Fibroblast of villous mesenchyme (primary cell): ENCODE measurements at regions not wholly inside any gene's neighbourhood (a gene's known extent, or its start where the extent isn't known, plus 50 kb on each side); places are given as distances from the start of the nearest gene placed in this dataset.
"Not testable (repeated sequence)": the region's sequence is repeated elsewhere in the genome, so short reads cannot be mapped to it uniquely, and the experiment has no call there.

Experiments used
- DNase-seq: peaks from one replicate; pipeline ENCODE4 v3.0.0-alpha.2; 2010; ENCODE audit warnings: low read depth
- H3K4me3 ChIP-seq: 2 replicates; pipeline ENCODE4 v1.5.1; 2011; ENCODE audit warnings: low read depth, mild to moderate bottlenecking, low read length
- CTCF ChIP-seq: IDR thresholded peaks from 2 replicates; pipeline ENCODE4 v1.5.1; 2012; ENCODE audit warnings: low read depth, mild to moderate bottlenecking, low read length; ENCODE audit not compliant: insufficient read depth

DNA sequence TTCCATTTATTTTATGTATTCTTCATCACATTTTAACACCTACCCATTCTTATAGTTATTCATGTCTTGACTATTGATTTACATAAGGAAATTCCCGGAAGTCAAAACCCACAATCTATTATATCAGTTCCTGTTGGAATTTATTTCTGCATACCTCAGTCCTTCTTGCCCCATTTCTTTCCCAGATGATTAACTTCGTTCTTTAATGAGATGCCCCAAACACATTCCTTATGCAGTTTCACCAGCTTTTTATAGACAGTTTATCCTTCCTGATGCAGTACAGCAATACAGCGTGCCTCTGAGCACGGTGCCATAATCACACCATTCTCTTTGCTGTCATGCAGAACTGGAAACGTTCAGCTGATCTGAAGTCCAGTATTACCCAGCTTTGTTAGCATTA, 175.8 kb upstream of the NANOGP8 start:
- TF ChIP-seq CTCF, result no peak
- no peak for DNase-seq
- no peak overlapping the region for H3K4me3 ChIP-seq

GRCh38 chr15:35260274-35260673, 175.2 kb upstream of the NANOGP8 start:
- DNase-seq, H3K4me3 ChIP-seq: not testable (repeated sequence)

DNA sequence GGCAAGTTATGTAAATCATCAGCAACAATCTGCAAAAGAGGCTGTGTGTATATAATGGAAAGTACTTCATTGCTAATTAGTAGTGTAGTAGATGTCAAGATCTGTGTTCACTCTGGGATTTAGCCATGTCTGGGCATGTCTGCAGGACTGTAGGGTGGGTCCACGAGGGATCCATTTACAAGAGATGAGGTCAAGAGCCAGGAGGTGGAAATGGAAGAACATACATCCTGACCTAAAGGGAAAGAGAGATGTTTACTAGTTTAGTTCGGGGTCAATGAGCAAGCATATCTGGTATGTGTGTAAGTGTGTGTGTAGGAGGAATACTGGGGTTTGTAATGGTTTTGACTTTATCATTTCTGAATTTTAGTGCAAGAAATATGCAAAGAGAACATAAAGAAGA, 171.5 kb upstream of the NANOGP8 start:
- DNase-seq, result peak; percentile 37
- TF ChIP-seq CTCF, result no peak
- no peak overlapping the region for H3K4me3 ChIP-seq

DNA sequence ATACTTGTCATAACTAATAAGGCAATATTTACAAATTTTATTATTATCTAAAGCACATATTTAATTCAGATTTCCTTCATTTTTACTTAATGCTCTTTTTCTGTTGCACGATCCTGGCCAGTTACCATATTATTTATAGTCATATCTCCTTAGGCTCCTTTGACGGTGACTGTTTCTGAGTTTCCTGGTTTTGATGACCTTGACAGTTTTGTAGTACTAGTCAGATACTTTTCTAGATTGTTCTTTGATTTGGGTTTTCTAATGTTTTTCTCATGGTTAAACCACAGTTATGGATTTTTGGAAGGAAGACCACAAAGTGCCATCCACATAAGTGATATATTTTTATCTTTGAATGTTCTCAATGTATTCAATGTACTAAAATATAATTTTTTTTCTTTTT, 171.0 kb upstream of the NANOGP8 start:
- no peak for TF ChIP-seq CTCF

DNA sequence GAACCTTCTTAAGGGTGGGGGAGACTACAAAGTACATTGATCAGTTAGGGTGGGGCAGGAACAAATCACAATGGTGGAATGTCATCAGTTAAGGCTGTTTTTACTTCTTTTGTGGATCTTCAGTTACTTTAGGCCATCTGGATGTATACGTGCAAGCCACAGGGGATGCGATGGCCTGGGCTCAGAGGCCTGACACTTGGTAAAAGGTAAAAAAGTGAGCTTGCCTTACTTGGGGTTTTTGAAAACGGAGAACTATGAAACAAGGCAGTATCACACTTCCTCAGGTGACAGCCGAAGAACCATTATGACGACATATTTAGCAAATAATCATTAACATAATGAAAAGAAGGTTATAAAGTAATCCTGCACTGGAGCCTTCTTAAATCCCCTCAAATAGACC, 169.8 kb upstream of the NANOGP8 start:
- not testable (repeated sequence) for H3K4me3 ChIP-seq, DNase-seq

More for the DNA sequence above, 171.0 kb upstream of the NANOGP8 start:
- no peak overlapping the region for H3K4me3 ChIP-seq
- no peak for DNase-seq

DNA sequence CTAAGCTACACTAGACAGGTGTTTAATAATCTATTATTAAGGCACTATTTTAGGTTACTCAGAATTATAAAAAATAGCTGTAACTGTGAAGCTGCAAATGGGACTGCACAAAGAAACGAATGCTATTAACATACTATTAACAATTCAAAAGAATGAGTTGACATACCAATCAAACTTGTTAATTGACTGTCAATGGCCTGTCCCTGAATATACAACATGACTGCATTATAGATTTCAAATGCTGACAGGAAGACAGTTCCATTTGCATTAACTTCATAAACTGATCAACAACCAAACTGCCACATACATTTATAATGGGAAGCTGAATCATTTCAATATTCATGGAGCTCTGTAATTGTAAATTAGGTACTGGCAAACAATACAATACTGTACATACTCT, 169.0 kb upstream of the NANOGP8 start:
- TF ChIP-seq CTCF, result no peak
- no peak for DNase-seq

DNA sequence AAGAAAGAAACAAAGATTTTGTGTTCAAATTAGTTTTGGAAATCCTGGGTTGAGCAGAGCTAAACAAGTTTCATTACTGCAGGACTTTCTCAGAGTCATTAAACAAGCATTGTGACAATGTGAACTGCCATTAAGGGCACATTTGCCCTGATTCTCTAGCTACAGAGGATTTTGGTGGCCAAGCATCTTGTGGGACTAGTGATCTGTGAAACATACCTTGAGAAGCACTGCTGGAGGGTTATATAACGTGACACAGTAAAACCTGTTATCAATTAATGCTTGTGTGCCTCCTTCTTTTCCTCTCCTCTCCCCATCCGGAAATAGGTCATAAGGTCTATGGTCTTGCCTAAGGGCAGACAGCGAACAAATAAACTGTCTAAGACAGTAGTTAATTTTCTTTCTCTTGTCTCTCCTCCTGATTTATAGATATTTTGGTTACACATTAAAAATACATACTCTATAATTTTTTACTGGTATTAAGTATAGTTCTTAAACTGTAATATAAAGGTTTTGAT, 167.3 kb upstream of the NANOGP8 start:
- DNase-seq, result no peak
- TF ChIP-seq CTCF, result no peak
- no peak overlapping the region for H3K4me3 ChIP-seq

More for the DNA sequence above, 169.0 kb upstream of the NANOGP8 start:
- no peak overlapping the region for H3K4me3 ChIP-seq

GRCh38 chr15:35247150-35247549, 162.1 kb upstream of the NANOGP8 start:
- no peak for TF ChIP-seq CTCF

More at GRCh38 chr15:35247150-35247549, 162.1 kb upstream of the NANOGP8 start:
- DNase-seq, result no peak
- no peak overlapping the region for H3K4me3 ChIP-seq
